CD1c-positive myeloid dendritic cell (primary cell): ENCODE measurements at regions not wholly inside any gene's neighbourhood (a gene's known extent, or its start where the extent isn't known, plus 50 kb on each side); places are given as distances from the start of the nearest gene placed in this dataset.
A peak's percentile ranks its signal among the peaks of the same experiment; 100 is the strongest.

Experiments used
- DNase-seq: peaks from one replicate; pipeline ENCODE4 v3.0.0-alpha.2; 2016; ENCODE audit errors: extremely low spot score

- DNase-seq: no peak
Measured at GRCh38 chr3:30114918-30115317, 491.5 kb upstream of the TGFBR2 start.

GRCh38 chr3:30122359-30122758 is 484.0 kb upstream of the TGFBR2 start:
- no peak for DNase-seq

- DNase-seq: no peak
Measured at GRCh38 chr3:30123224-30123623, 483.2 kb upstream of the TGFBR2 start.

GRCh38 chr3:30123755-30124154 is 482.6 kb upstream of the TGFBR2 start:
- DNase-seq: no peak

- DNase-seq: no peak
Measured at GRCh38 chr3:30124435-30125370, 481.7 kb upstream of the TGFBR2 start.

- no peak for DNase-seq
Measured at GRCh38 chr3:30129765-30130164, 476.6 kb upstream of the TGFBR2 start.

- DNase-seq: no peak
Measured at GRCh38 chr3:30130391-30130790, 476.0 kb upstream of the TGFBR2 start.

- DNase-seq: no peak
Measured at GRCh38 chr3:30131191-30131590, 475.2 kb upstream of the TGFBR2 start.

GRCh38 chr3:30135190-30135589 is 471.2 kb upstream of the TGFBR2 start:
- no peak for DNase-seq

- no peak for DNase-seq
Measured at GRCh38 chr3:30139283-30139682, 467.1 kb upstream of the TGFBR2 start.

- no peak for DNase-seq
Measured at GRCh38 chr3:30140356-30141075, 465.9 kb upstream of the TGFBR2 start.

- DNase-seq: no peak
Measured at GRCh38 chr3:30141178-30141581, 465.2 kb upstream of the TGFBR2 start.

GRCh38 chr3:30141927-30142326 is 464.5 kb upstream of the TGFBR2 start:
- DNase-seq: no peak

- DNase-seq: no peak
Measured at GRCh38 chr3:30142946-30143345, 463.5 kb upstream of the TGFBR2 start.

- DNase-seq: no peak
Measured at GRCh38 chr3:30145281-30145680, 461.1 kb upstream of the TGFBR2 start.

- DNase-seq: no peak
Measured at GRCh38 chr3:30146978-30147377, 459.4 kb upstream of the TGFBR2 start.

GRCh38 chr3:30154853-30155252 is 451.5 kb upstream of the TGFBR2 start:
- no peak for DNase-seq

- DNase-seq: no peak
Measured at GRCh38 chr3:30155755-30156154, 450.6 kb upstream of the TGFBR2 start.

- no peak for DNase-seq
Measured at GRCh38 chr3:30156586-30157498, 449.6 kb upstream of the TGFBR2 start.

GRCh38 chr3:30161375-30161774 is 445.0 kb upstream of the TGFBR2 start:
- peak; percentile 23 for DNase-seq

GRCh38 chr3:30162579-30162978 is 443.8 kb upstream of the TGFBR2 start:
- DNase-seq: no peak

- DNase-seq: no peak
Measured at GRCh38 chr3:30166535-30166934, 439.9 kb upstream of the TGFBR2 start.
